Glomerular endothelial cell (primary cell): ENCODE measurements at regions not wholly inside any gene's neighbourhood (a gene's known extent, or its start where the extent isn't known, plus 50 kb on each side); places are given as distances from the start of the nearest gene placed in this dataset.
"Not testable (repeated sequence)": the region's sequence is repeated elsewhere in the genome, so short reads cannot be mapped to it uniquely, and the experiment has no call there.

Source experiments
- DNase-seq: peaks from one replicate; pipeline ENCODE4 v3.0.0-alpha.2; 2011; ENCODE audit warnings: low read depth, low spot score; ENCODE audit errors: extremely low read depth

GRCh38 chr7:131816391-131817007 is 260.1 kb upstream of the PODXL start:
- DNase-seq: no peak

- no peak for DNase-seq
These were observed 252.3 kb upstream of the PODXL start for GRCh38 chr7:131808736-131809135.

GRCh38 chr7:131808156-131808555 is 251.7 kb upstream of the PODXL start:
- DNase-seq: not testable (repeated sequence)

- no peak for DNase-seq
These were observed 247.4 kb upstream of the PODXL start for GRCh38 chr7:131803816-131804215.

- DNase-seq: no peak
These were observed 245.9 kb upstream of the PODXL start for GRCh38 chr7:131802195-131802864.

- no peak for DNase-seq
These were observed 244.1 kb upstream of the PODXL start for GRCh38 chr7:131800531-131800930.

- DNase-seq: no peak
These were observed 243.6 kb upstream of the PODXL start for GRCh38 chr7:131800008-131800407.

- DNase-seq: no peak
These were observed 241.4 kb upstream of the PODXL start for GRCh38 chr7:131797841-131798240.

- no peak for DNase-seq
These were observed 239.0 kb upstream of the PODXL start for GRCh38 chr7:131795400-131795799.

- no peak for DNase-seq
These were observed 235.9 kb upstream of the PODXL start for GRCh38 chr7:131792311-131792710.

- no peak for DNase-seq
These were observed 230.7 kb upstream of the PODXL start for GRCh38 chr7:131787101-131787500.

- DNase-seq: no peak
These were observed 229.8 kb upstream of the PODXL start for GRCh38 chr7:131786204-131786603.

- DNase-seq: no peak
These were observed 222.2 kb upstream of the PODXL start for GRCh38 chr7:131778601-131779000.

GRCh38 chr7:131774419-131775220 is 218.2 kb upstream of the PODXL start:
- DNase-seq: no peak

- DNase-seq: no peak
These were observed 217.0 kb upstream of the PODXL start for GRCh38 chr7:131773413-131773812.

GRCh38 chr7:131769241-131769640 is 212.8 kb upstream of the PODXL start:
- DNase-seq: no peak

GRCh38 chr7:131767591-131767990 is 211.2 kb upstream of the PODXL start:
- no peak for DNase-seq

- no peak for DNase-seq
These were observed 209.1 kb upstream of the PODXL start for GRCh38 chr7:131765575-131765974.

- DNase-seq: no peak
These were observed 207.8 kb upstream of the PODXL start for GRCh38 chr7:131764143-131764775.

- no peak for DNase-seq
These were observed 206.3 kb upstream of the PODXL start for GRCh38 chr7:131762753-131763152.

GRCh38 chr7:131755801-131756200 is 199.4 kb upstream of the PODXL start:
- DNase-seq: not testable (repeated sequence)
